CD14-positive monocyte (primary cell): ENCODE measurements at regions not wholly inside any gene's neighbourhood (a gene's known extent, or its start where the extent isn't known, plus 50 kb on each side); places are given as distances from the start of the nearest gene placed in this dataset.

ENCODE experiments used
- DNase-seq, 3 donors: peaks; one replicate each; pipeline ENCODE4 v3.0.0-alpha.2; 2011 to 2022
- H2AFZ ChIP-seq: 2 replicates; pipeline ENCODE4 v1.6.0; 2012; ENCODE audit warnings: mild to moderate bottlenecking, low read depth, low read length, inconsistent platforms; ENCODE audit not compliant: insufficient read depth, poor library complexity, severe bottlenecking
- H3K27ac ChIP-seq, 2 donors: 1 replicate in 1 of 2; 2 replicates in 1 of 2; pipeline ENCODE4 v1.5.1; 2012 to 2013; ENCODE audit warnings: low read length in 2 of 2, control low read depth in 1 of 2, inconsistent platforms in 1 of 2, low read depth in 1 of 2, mild to moderate bottlenecking in 1 of 2
- H3K27me3 ChIP-seq, 2 donors: one replicate each; pipeline versions ENCODE4 v1.6.0 to v1.6.1; 2011 to 2013; ENCODE audit warnings: low read length in 2 of 2; ENCODE audit not compliant: control insufficient read depth in 2 of 2, insufficient read depth in 2 of 2
- H3K36me3 ChIP-seq, 2 donors: replicated peaks in 1 of 2; 1 replicate in 1 of 2; 2 replicates in 1 of 2; pipeline versions ENCODE4 v1.5.1 to v1.6.1; 2012 to 2013; ENCODE audit warnings: low read length in 2 of 2, control low read depth in 1 of 2, inconsistent platforms in 1 of 2, mild to moderate bottlenecking in 1 of 2; ENCODE audit not compliant: insufficient read depth in 2 of 2, control insufficient read depth in 1 of 2
- H3K4me1 ChIP-seq, 2 donors: 1 replicate in 1 of 2; 2 replicates in 1 of 2; pipeline versions ENCODE4 v1.5.1 to v1.6.1; 2012 to 2013; ENCODE audit warnings: low read length in 2 of 2, control low read depth in 1 of 2, inconsistent platforms in 1 of 2, mild to moderate bottlenecking in 1 of 2, moderate library complexity in 1 of 2; ENCODE audit not compliant: insufficient read depth in 2 of 2, control insufficient read depth in 1 of 2
- H3K4me2 ChIP-seq: replicated peaks from 2 replicates; pipeline ENCODE3; 2012; ENCODE audit warnings: low read length, moderate library complexity, mild to moderate bottlenecking; ENCODE audit not compliant: poor library complexity, severe bottlenecking; ENCODE audit errors: extremely low read depth
- H3K4me3 ChIP-seq, 3 experiments: fragments of 200-600 bp in 1 of 3; sonication (generic) in 1 of 3; replicated peaks in 1 of 3; 1 replicate in 2 of 3; 2 replicates in 1 of 3; pipeline ENCODE4 v1.5.1; 2011 to 2013; ENCODE audit warnings: low read length in 3 of 3, mild to moderate bottlenecking in 3 of 3, control low read depth in 2 of 3, low read depth in 2 of 3, inconsistent platforms in 1 of 3, moderate library complexity in 1 of 3
- H3K79me2 ChIP-seq: 2 replicates; pipeline ENCODE4 v1.6.0; 2012; ENCODE audit warnings: mild to moderate bottlenecking, control low read depth, inconsistent platforms, low read length, moderate library complexity; ENCODE audit not compliant: insufficient read depth
- H3K9ac ChIP-seq: 2 replicates; pipeline ENCODE4 v1.6.0; 2017; ENCODE audit warnings: low read length, mild to moderate bottlenecking; ENCODE audit not compliant: insufficient read depth, poor library complexity, severe bottlenecking
- H3K9me3 ChIP-seq, 2 donors: replicated peaks in 1 of 2; 1 replicate in 1 of 2; 2 replicates in 1 of 2; pipeline versions ENCODE4 v1.5.1 to v1.6.1; 2012 to 2013; ENCODE audit warnings: low read length in 2 of 2, control low read depth in 1 of 2; ENCODE audit not compliant: control insufficient read depth in 1 of 2, insufficient read depth in 1 of 2
- H4K20me1 ChIP-seq: 2 replicates; pipeline ENCODE4 v1.6.0; 2012; ENCODE audit warnings: mild to moderate bottlenecking, low read length, control low read depth, moderate library complexity; ENCODE audit not compliant: insufficient read depth
- H3K27ac Mint-ChIP-seq, 7 donors: one replicate each; pipeline ENCODE4 v1.8.0; 2020; ENCODE audit warnings: mild to moderate bottlenecking in 7 of 7, mixed read lengths in 7 of 7, moderate library complexity in 6 of 7, inconsistent platforms in 2 of 7
- H3K27me3 Mint-ChIP-seq, 3 donors: one replicate each; pipeline ENCODE4 v1.8.0; 2021 to 2022; ENCODE audit warnings: low read depth in 3 of 3, mild to moderate bottlenecking in 3 of 3, mixed read lengths in 3 of 3, moderate library complexity in 3 of 3, inconsistent platforms in 1 of 3
- H3K36me3 Mint-ChIP-seq, 2 donors: one replicate each; pipeline ENCODE4 v1.8.0; 2020; ENCODE audit warnings: mixed read lengths in 2 of 2, inconsistent platforms in 1 of 2, mild to moderate bottlenecking in 1 of 2
- H3K4me1 Mint-ChIP-seq: one replicate; pipeline ENCODE4 v1.8.0; 2020; ENCODE audit warnings: mild to moderate bottlenecking, mixed read lengths
- H3K4me3 Mint-ChIP-seq, 2 donors: one replicate each; pipeline ENCODE4 v1.8.0; 2020; ENCODE audit warnings: mild to moderate bottlenecking in 2 of 2, mixed read lengths in 2 of 2, moderate library complexity in 1 of 2
- H3K9me3 Mint-ChIP-seq, 7 donors: one replicate each; pipeline ENCODE4 v1.8.0; 2020 to 2022; ENCODE audit warnings: mixed read lengths in 7 of 7, mild to moderate bottlenecking in 6 of 7, moderate library complexity in 6 of 7, inconsistent platforms in 2 of 7
- WGBS: methylation state at CpG from one replicate; pipeline ENCODE4 v1.1.5; 2013; ENCODE audit warnings: missing lambda C conversion rate; ENCODE audit not compliant: insufficient coverage; 5-methylcytosine and 5-hydroxymethylcytosine counted together
- intact Hi-C, 2 donors: fragments of 100-400 bp; cut with micrococcal nuclease; formaldehyde crosslinking; loops; one replicate each; pipeline versions ENCODE4 v1.15.0 to v1.15.1; 2023
- TF ChIP-seq, protein P1 (sequence below): fragments of 200-600 bp; IDR thresholded peaks from one replicate; pipeline ENCODE4 v1.8.0; 2022; ENCODE audit warnings: antibody characterized with exemption, mild to moderate bottlenecking

GRCh38 chr5:101176605-101177004, 273.5 kb upstream of the ST8SIA4 start:
- Mint-ChIP-seq H3K27me3 (no peaks in the 10 kb centered on the region), H3K4me3 (no peak overlapping the region), H3K27ac (no peak overlapping the region), H3K4me1 (no peaks in the 10 kb centered on the region), H3K36me3 (no peaks in the 10 kb centered on the region), H3K9me3 (peaks cover 1 to 20% (median 11%) of the 10 kb centered on the region in 7 donors)
- no peaks in the 10 kb centered on the region for H3K79me2 ChIP-seq
- TF ChIP-seq, protein P1, sequence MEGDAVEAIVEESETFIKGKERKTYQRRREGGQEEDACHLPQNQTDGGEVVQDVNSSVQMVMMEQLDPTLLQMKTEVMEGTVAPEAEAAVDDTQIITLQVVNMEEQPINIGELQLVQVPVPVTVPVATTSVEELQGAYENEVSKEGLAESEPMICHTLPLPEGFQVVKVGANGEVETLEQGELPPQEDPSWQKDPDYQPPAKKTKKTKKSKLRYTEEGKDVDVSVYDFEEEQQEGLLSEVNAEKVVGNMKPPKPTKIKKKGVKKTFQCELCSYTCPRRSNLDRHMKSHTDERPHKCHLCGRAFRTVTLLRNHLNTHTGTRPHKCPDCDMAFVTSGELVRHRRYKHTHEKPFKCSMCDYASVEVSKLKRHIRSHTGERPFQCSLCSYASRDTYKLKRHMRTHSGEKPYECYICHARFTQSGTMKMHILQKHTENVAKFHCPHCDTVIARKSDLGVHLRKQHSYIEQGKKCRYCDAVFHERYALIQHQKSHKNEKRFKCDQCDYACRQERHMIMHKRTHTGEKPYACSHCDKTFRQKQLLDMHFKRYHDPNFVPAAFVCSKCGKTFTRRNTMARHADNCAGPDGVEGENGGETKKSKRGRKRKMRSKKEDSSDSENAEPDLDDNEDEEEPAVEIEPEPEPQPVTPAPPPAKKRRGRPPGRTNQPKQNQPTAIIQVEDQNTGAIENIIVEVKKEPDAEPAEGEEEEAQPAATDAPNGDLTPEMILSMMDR = no peak
- H3K36me3 ChIP-seq = no peaks in the 10 kb centered on the region
- 50% methylated on average over 1 of the region's 3 CpGs for WGBS
- H4K20me1 ChIP-seq = no peaks in the 10 kb centered on the region
- H3K9me3 ChIP-seq = peaks cover 8 to 19% of the 10 kb centered on the region in 2 donors
- no peaks in the 10 kb centered on the region for H3K4me1 ChIP-seq
- no peak overlapping the region for H3K9ac ChIP-seq
- no peak overlapping the region for H3K27ac ChIP-seq
- no peak overlapping the region for H3K4me3 ChIP-seq
- intact Hi-C loops = no loop called here
- H3K4me2 ChIP-seq = no peak overlapping the region
- H2AFZ ChIP-seq = no peak overlapping the region
- no peak for DNase-seq
- no peaks in the 10 kb centered on the region for H3K27me3 ChIP-seq

- no peaks in the 10 kb centered on the region for H3K36me3 Mint-ChIP-seq
- H3K27ac Mint-ChIP-seq = no peak overlapping the region
- H3K36me3 ChIP-seq = no peaks in the 10 kb centered on the region
- no peaks in the 10 kb centered on the region for H4K20me1 ChIP-seq
- no peak overlapping the region for H3K27ac ChIP-seq
- no CpG with 5 or more reads among the region's 1 CpG for WGBS
- no peak overlapping the region for H3K4me2 ChIP-seq
- no peaks in the 10 kb centered on the region for H3K79me2 ChIP-seq
- H3K4me3 Mint-ChIP-seq = no peak overlapping the region
- no peaks in the 10 kb centered on the region for H3K4me1 ChIP-seq
- no peak for DNase-seq
- peaks cover 0 to 16% (median 11%) of the 10 kb centered on the region in 7 donors for H3K9me3 Mint-ChIP-seq
- peaks cover 8 to 19% of the 10 kb centered on the region in 2 donors for H3K9me3 ChIP-seq
- no peaks in the 10 kb centered on the region for H3K27me3 ChIP-seq
- H3K4me1 Mint-ChIP-seq = no peaks in the 10 kb centered on the region
- TF ChIP-seq, protein P1 = no peak
- intact Hi-C loops = no loop called here
- H3K4me3 ChIP-seq = no peak overlapping the region
- no peak overlapping the region for H2AFZ ChIP-seq
- H3K27me3 Mint-ChIP-seq = no peaks in the 10 kb centered on the region
- H3K9ac ChIP-seq = no peak overlapping the region
Measured at GRCh38 chr5:101174981-101175380, 271.9 kb upstream of the ST8SIA4 start.
